Lower leg skin (tissue), 4 donors: ENCODE measurements at regions not wholly inside any gene's neighbourhood (a gene's known extent, or its start where the extent isn't known, plus 50 kb on each side); places are given as distances from the start of the nearest gene placed in this dataset.

Experiments used
- DNase-seq, 2 donors: peaks; one replicate each; pipeline ENCODE4 v3.0.0-alpha.2; 2019; ENCODE audit warnings: low spot score in 2 of 2
- H3K4me3 ChIP-seq: fragments of 200-600 bp; sonication (generic); 2 replicates; pipeline ENCODE4 v1.5.1; 2017; ENCODE audit warnings: mild to moderate bottlenecking, low read depth; ENCODE audit not compliant: poor library complexity, severe bottlenecking
- POLR2A ChIP-seq, 2 donors: fragments of 450-650 bp; IDR thresholded peaks; one replicate each; pipeline ENCODE4 v1.6.1; 2016 to 2017; ENCODE audit warnings: antibody characterized with exemption in 2 of 2, mild to moderate bottlenecking in 1 of 2, moderate library complexity in 1 of 2
- WGBS, 2 donors: methylation state at CpG; one replicate each; pipeline ENCODE4 v1.1.5; 2018; 5-methylcytosine and 5-hydroxymethylcytosine counted together
- intact Hi-C: fragments of 100-400 bp; cut with DNase I; formaldehyde crosslinking; loops from one replicate; pipeline ENCODE4 v1.15.0; 2023; ENCODE audit warnings: low total_unique reads
- TF ChIP-seq, protein P1 (sequence below), 3 donors: fragments of 450-650 bp; IDR thresholded peaks; one replicate each; pipeline ENCODE4 v1.5.1; 2016; ENCODE audit warnings: antibody characterized with exemption in 3 of 3, mild to moderate bottlenecking in 3 of 3, moderate library complexity in 2 of 3

DNA sequence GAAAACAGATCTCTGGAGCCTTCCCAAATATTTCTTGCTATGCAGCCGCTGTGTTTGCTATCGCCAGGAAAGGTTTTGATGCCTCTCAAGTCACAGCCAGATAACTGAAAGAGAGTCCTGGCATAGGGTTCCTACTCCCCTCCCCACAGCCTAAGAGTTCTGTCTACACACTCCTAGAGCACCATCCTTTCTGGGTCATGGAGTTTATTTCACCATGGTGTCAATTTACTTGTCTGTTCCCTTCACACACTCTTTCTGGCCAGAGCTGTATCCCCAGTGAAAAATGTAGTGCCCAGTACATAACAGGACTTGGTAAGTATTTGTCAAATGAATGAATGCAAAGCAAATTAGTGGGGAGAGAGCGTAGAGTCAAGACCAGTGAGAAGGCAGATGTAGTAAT lies 185.3 kb downstream of the HAUS1 start:
- intact Hi-C loops: loop anchor here (10.0 kb wide), 1 partner anchor 195 kb away; no protein-coding TSS in a partner anchor

DNA sequence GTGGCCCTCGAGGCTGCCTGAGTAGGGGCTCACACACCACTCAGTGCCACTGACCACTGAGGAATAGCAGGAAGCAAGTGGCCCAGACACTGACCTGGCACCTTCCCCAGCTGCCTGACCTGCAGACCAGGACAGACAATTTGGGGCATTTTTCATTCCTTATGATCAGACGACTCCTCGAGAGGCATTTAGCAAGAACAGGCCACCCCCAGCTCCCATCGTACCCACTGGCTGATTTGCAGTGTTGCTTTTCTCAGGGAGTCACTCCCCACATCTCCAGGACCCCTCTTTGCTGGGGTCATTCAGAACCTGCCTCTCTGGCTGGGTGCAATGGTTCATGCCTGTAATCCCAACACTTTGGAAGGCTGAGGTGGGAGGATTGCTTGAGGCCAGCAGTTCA lies 185.7 kb downstream of the HAUS1 start:
- intact Hi-C loops: loop anchor here (10.0 kb wide), 1 partner anchor 195 kb away; no protein-coding TSS in a partner anchor
- TF ChIP-seq, protein P1, sequence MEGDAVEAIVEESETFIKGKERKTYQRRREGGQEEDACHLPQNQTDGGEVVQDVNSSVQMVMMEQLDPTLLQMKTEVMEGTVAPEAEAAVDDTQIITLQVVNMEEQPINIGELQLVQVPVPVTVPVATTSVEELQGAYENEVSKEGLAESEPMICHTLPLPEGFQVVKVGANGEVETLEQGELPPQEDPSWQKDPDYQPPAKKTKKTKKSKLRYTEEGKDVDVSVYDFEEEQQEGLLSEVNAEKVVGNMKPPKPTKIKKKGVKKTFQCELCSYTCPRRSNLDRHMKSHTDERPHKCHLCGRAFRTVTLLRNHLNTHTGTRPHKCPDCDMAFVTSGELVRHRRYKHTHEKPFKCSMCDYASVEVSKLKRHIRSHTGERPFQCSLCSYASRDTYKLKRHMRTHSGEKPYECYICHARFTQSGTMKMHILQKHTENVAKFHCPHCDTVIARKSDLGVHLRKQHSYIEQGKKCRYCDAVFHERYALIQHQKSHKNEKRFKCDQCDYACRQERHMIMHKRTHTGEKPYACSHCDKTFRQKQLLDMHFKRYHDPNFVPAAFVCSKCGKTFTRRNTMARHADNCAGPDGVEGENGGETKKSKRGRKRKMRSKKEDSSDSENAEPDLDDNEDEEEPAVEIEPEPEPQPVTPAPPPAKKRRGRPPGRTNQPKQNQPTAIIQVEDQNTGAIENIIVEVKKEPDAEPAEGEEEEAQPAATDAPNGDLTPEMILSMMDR (IDR thresholded peaks at IDR 0.05): no peak
- TF ChIP-seq POLR2A (IDR thresholded peaks at IDR 0.05): no peak
- H3K4me3 ChIP-seq: no peak overlapping the region
- peak in 1 of 2 donors; percentile 62 for DNase-seq
- WGBS, 2 donors: 85 to 90% methylated on average over 4 of the region's 4 CpGs

More for the DNA sequence above, 185.3 kb downstream of the HAUS1 start:
- TF ChIP-seq, protein P1 (IDR thresholded peaks at IDR 0.05): no peak
- no peak for TF ChIP-seq POLR2A (IDR thresholded peaks at IDR 0.05)
- no peak overlapping the region for H3K4me3 ChIP-seq
- DNase-seq: peak in 1 of 2 donors; percentile 13
- 94 to 95% methylated on average over 3 of the region's 3 CpGs for WGBS, 2 donors

DNA sequence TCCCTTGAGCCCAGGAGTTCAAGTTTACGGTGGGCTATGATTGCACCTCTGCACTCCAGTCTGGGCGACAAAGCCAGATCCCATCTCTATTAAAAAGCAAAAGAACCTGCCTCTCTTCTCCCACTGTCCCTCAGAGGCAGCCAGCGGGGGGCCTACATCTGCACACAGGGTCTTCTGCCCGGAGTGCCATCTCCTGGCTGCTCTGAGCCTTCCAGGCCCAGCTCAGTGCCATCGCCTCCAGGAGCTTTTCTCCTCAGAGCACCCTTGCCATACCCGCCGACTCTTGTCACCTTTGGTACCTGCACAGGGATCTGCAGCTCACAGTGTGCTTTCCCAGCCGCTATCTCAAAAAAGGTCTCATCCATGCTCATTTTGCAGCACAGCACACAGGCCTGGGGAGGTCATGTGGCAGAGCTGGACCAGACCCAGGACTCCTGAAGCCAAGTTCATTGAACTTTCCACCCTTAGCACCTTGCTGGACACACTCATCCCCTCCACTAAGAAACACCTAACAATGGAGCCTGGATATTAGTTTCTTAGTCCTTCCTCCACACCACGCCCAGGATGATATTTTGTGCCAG lies 186.3 kb downstream of the HAUS1 start:
- no peak overlapping the region for H3K4me3 ChIP-seq
- DNase-seq: peak in 1 of 2 donors; percentile 68
- 85 to 97% methylated on average over 9 of the region's 9 CpGs for WGBS, 2 donors
- intact Hi-C loops: no loop called here
- TF ChIP-seq, protein P1 (IDR thresholded peaks at IDR 0.05): no peak
- no peak for TF ChIP-seq POLR2A (IDR thresholded peaks at IDR 0.05)

DNA sequence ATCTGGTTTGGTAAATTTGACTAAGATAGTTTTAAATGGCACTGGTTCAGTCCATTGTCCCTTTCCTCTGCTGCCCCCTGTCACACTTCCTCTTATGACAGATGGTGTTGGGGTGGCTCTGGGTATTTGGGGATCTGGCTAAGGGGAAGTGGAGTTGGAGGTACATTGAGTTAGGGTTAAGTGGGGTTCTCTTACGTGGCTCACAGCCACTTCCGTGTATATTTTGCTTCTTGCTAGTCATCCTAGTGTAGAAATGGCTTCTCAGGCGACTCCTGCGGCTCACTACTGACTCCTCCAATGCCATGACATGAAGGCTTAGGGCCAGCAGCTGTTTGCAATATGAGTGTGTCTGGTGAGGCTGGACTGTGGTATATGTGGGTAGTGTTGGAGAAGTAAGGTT lies 187.0 kb downstream of the HAUS1 start:
- intact Hi-C loops: no loop called here
- peak in 1 of 2 donors; percentile 64 for DNase-seq
- no peak overlapping the region for H3K4me3 ChIP-seq
- TF ChIP-seq, protein P1 (IDR thresholded peaks at IDR 0.05): no peak
- no peak for TF ChIP-seq POLR2A (IDR thresholded peaks at IDR 0.05)
- 81 to 88% methylated on average over 4 of the region's 4 CpGs for WGBS, 2 donors

DNA sequence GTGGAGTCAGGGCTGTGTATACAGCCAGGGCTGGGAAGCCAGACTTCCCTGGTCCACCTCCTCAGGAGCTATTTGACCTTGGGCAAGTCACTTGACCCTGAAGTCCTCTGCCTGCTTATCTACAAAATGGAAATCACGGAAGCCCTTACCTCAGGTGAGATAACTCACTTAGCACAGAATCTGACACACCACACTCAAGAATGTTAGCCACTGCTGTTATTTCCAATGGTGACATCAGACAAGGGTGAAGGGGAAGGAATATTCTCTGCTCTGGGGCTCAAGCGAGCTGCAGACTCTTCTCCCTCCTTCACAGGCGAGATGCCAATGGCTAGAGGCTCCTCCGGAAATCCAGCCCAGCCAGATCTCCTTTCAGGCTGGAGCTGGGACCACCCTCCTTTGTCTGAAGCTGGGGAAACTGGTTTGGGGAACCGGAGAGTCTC lies 189.6 kb downstream of the HAUS1 start:
- WGBS, 2 donors: 29 to 30% methylated on average over 5 of the region's 5 CpGs
- DNase-seq: peak in 1 of 2 donors; percentile 42
- no peak for TF ChIP-seq POLR2A (IDR thresholded peaks at IDR 0.05)
- TF ChIP-seq, protein P1 (IDR thresholded peaks at IDR 0.05): no peak
- H3K4me3 ChIP-seq: no peak overlapping the region
- intact Hi-C loops: no loop called here

DNA sequence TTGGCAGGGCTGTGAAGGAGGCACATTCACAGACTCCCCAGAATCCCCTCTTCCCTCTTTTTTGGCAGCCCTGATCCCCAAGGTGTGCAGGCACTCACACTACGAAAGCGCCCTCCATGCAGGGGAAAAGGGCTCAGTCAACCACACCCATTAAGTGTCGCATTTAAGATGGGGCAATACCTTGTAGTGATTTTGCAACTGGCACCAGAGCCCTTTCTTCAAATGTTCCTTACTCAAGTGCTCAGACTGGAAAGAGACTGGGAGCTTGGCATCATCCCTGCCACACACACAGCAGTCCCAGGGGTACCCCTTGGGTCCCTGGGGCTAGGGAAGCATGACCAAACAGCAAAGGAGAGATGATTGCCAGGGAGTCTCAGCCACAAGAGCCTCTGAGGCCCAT lies 190.1 kb downstream of the HAUS1 start:
- H3K4me3 ChIP-seq: no peak overlapping the region
- intact Hi-C loops: no loop called here
- DNase-seq: peak in 1 of 2 donors; percentile 54
- TF ChIP-seq, protein P1 (IDR thresholded peaks at IDR 0.05): no peak
- no peak for TF ChIP-seq POLR2A (IDR thresholded peaks at IDR 0.05)
- WGBS, 2 donors: 55 to 67% methylated on average over 3 of the region's 3 CpGs
